HG02970 (cell line): ENCODE measurements at regions not wholly inside any gene's neighbourhood (a gene's known extent, or its start where the extent isn't known, plus 50 kb on each side); places are given as distances from the start of the nearest gene placed in this dataset.

Experiments used
- ATAC-seq: cut with Tn5 transposase; IDR thresholded peaks from one replicate; pipeline ENCODE4 v1.9.1; 2021; ENCODE audit warnings: mild to moderate bottlenecking, moderate library complexity, moderate number of reproducible peaks; ENCODE audit not compliant: unreplicated experiment, low FRiP score

GRCh38 chr18:46290440-46291020 is 186.3 kb downstream of the HAUS1 start:
- ATAC-seq: no peak

- no peak for ATAC-seq
Observed at GRCh38 chr18:46291149-46291548, 187.0 kb downstream of the HAUS1 start.

- ATAC-seq: no peak
Observed at GRCh38 chr18:46293742-46294181, 189.6 kb downstream of the HAUS1 start.

GRCh38 chr18:46294318-46294717 is 190.1 kb downstream of the HAUS1 start:
- ATAC-seq: no peak

GRCh38 chr18:46294751-46295150 is 190.6 kb downstream of the HAUS1 start:
- ATAC-seq: no peak

- no peak for ATAC-seq
Observed at GRCh38 chr18:46295416-46295815, 191.2 kb downstream of the HAUS1 start.

- no peak for ATAC-seq
Observed at GRCh38 chr18:46296656-46297055, 192.5 kb downstream of the HAUS1 start.

- ATAC-seq: no peak
Observed at GRCh38 chr18:46297124-46297523, 192.9 kb downstream of the HAUS1 start.

GRCh38 chr18:46297621-46298020 is 193.4 kb downstream of the HAUS1 start:
- no peak for ATAC-seq

- ATAC-seq: no peak
Observed at GRCh38 chr18:46298511-46298910, 194.3 kb downstream of the HAUS1 start.

- ATAC-seq: no peak
Observed at GRCh38 chr18:46299465-46300008, 195.4 kb downstream of the HAUS1 start.

GRCh38 chr18:46301081-46301480 is 196.9 kb downstream of the HAUS1 start:
- ATAC-seq: no peak

GRCh38 chr18:46301571-46301970 is 197.4 kb downstream of the HAUS1 start:
- no peak for ATAC-seq

GRCh38 chr18:46302528-46303485 is 198.6 kb downstream of the HAUS1 start:
- ATAC-seq: no peak

- no peak for ATAC-seq
Observed at GRCh38 chr18:46310258-46310657, 206.1 kb downstream of the HAUS1 start.

GRCh38 chr18:46310675-46311345 is 206.6 kb downstream of the HAUS1 start:
- no peak for ATAC-seq

- no peak for ATAC-seq
Observed at GRCh38 chr18:46311491-46311890, 207.3 kb downstream of the HAUS1 start.

GRCh38 chr18:46312221-46312620 is 208.0 kb downstream of the HAUS1 start:
- no peak for ATAC-seq

- ATAC-seq: no peak
Observed at GRCh38 chr18:46313521-46313920, 209.3 kb downstream of the HAUS1 start.

GRCh38 chr18:46314011-46314410 is 209.8 kb downstream of the HAUS1 start:
- no peak for ATAC-seq

- no peak for ATAC-seq
Observed at GRCh38 chr18:46315161-46315560, 211.0 kb downstream of the HAUS1 start.
